Breast epithelium (tissue), 4 donors: ENCODE measurements at regions not wholly inside any gene's neighbourhood (a gene's known extent, or its start where the extent isn't known, plus 50 kb on each side); places are given as distances from the start of the nearest gene placed in this dataset.

Experiments
- DNase-seq, 2 donors: peaks; one replicate each; pipeline ENCODE4 v3.0.0-alpha.2; 2019; ENCODE audit warnings: low spot score in 2 of 2
- H3K27ac ChIP-seq, 2 donors: fragments of 200-600 bp; sonication (generic) in 1 of 2; one replicate each; pipeline ENCODE4 v1.5.1; 2016 to 2019; ENCODE audit warnings: mild to moderate bottlenecking in 1 of 2
- H3K27me3 ChIP-seq, 2 donors: fragments of 200-600 bp; sonication (generic) in 1 of 2; one replicate each; pipeline versions ENCODE4 v1.5.1 to v1.6.0; 2017 to 2019; ENCODE audit warnings: control low read depth in 1 of 2, mild to moderate bottlenecking in 1 of 2
- H3K36me3 ChIP-seq: fragments of 200-600 bp; one replicate; pipeline ENCODE4 v1.5.1; 2019
- H3K4me1 ChIP-seq, 2 donors: fragments of 200-600 bp; sonication (generic); one replicate each; pipeline ENCODE4 v1.5.1; 2016 to 2019; ENCODE audit warnings: control low read depth in 1 of 2
- H3K4me3 ChIP-seq, 3 donors: fragments of 200-600 bp; sonication (generic); 1 replicate in 2 of 3; 2 replicates in 1 of 3; pipeline ENCODE4 v1.5.1; 2016 to 2019; ENCODE audit warnings: mild to moderate bottlenecking in 3 of 3, moderate library complexity in 2 of 3
- H3K9me3 ChIP-seq, 2 donors: fragments of 200-600 bp; sonication (generic) in 1 of 2; one replicate each; pipeline ENCODE4 v1.5.1; 2016 to 2019; ENCODE audit warnings: control low read depth in 1 of 2
- POLR2A ChIP-seq: fragments of 450-650 bp; IDR thresholded peaks from one replicate; pipeline ENCODE4 v1.6.1; 2016; ENCODE audit warnings: antibody characterized with exemption, mild to moderate bottlenecking, moderate library complexity
- POLR2AphosphoS5 ChIP-seq, 3 donors: sonication (generic); formaldehyde crosslinking; IDR thresholded peaks; one replicate each; pipeline ENCODE4 v1.6.1; 2017; ENCODE audit warnings: antibody characterized with exemption in 3 of 3
- intact Hi-C: fragments of 100-400 bp; cut with DNase I; formaldehyde crosslinking; loops from one replicate; pipeline ENCODE4 v1.15.1; 2023; ENCODE audit warnings: low total_unique reads
- TF ChIP-seq, protein P1 (sequence below), 3 donors: fragments of 450-650 bp; IDR thresholded peaks; one replicate each; pipeline ENCODE4 v1.5.1; 2016 to 2017; ENCODE audit warnings: antibody characterized with exemption in 3 of 3, mild to moderate bottlenecking in 3 of 3, moderate library complexity in 3 of 3

GRCh38 chr7:35552691-35553090 is 142.2 kb downstream of the HERPUD2 start:
- Histone ChIP-seq H3K27me3 (no peaks in the 10 kb centered on the region), H3K27ac (no peak overlapping the region), H3K9me3 (no peaks in the 10 kb centered on the region), H3K4me3 (no peak overlapping the region), H3K36me3 (no peaks in the 10 kb centered on the region), H3K4me1 (no peaks in the 10 kb centered on the region)
- intact Hi-C loops, result no loop called here
- no peak for DNase-seq
- TF ChIP-seq POLR2A (no peak), POLR2AphosphoS5 (IDR thresholded peaks at IDR 0.05) (no peak)
- TF ChIP-seq, protein P1, sequence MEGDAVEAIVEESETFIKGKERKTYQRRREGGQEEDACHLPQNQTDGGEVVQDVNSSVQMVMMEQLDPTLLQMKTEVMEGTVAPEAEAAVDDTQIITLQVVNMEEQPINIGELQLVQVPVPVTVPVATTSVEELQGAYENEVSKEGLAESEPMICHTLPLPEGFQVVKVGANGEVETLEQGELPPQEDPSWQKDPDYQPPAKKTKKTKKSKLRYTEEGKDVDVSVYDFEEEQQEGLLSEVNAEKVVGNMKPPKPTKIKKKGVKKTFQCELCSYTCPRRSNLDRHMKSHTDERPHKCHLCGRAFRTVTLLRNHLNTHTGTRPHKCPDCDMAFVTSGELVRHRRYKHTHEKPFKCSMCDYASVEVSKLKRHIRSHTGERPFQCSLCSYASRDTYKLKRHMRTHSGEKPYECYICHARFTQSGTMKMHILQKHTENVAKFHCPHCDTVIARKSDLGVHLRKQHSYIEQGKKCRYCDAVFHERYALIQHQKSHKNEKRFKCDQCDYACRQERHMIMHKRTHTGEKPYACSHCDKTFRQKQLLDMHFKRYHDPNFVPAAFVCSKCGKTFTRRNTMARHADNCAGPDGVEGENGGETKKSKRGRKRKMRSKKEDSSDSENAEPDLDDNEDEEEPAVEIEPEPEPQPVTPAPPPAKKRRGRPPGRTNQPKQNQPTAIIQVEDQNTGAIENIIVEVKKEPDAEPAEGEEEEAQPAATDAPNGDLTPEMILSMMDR (IDR thresholded peaks at IDR 0.05), result no peak

- Histone ChIP-seq H3K9me3 (no peaks in the 10 kb centered on the region), H3K36me3 (no peaks in the 10 kb centered on the region), H3K4me3 (no peak overlapping the region), H3K4me1 (no peaks in the 10 kb centered on the region), H3K27ac (no peak overlapping the region), H3K27me3 (no peaks in the 10 kb centered on the region)
- no peak for DNase-seq
- intact Hi-C loops, result no loop called here
- TF ChIP-seq, protein P1 (IDR thresholded peaks at IDR 0.05), result no peak
- no peak for TF ChIP-seq POLR2AphosphoS5 (IDR thresholded peaks at IDR 0.05)
- no peak for TF ChIP-seq POLR2A
These were observed 143.4 kb downstream of the HERPUD2 start for GRCh38 chr7:35551321-35552081.

DNA sequence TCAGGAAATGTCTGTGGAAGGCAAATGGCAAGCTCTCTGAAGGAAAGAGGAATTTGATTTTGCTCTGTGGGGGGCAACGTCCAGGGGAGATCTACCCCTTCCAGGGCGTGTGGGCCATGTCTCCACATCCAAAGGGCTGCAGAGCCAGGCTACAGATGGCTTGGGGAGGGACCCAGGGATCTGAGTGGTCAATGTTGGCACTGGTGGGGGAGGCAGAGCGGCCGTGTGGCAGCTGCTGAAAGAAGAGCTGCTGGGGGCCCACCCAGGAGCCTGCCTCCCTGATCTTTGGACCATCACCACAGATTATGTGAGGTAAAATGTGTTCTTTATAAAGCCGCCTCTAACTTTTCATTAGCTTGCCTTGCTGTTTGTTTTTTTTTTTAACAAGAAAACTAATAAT is 144.1 kb downstream of the HERPUD2 start:
- H3K4me3 ChIP-seq, result no peak overlapping the region
- H3K4me1 ChIP-seq, result no peaks in the 10 kb centered on the region
- TF ChIP-seq POLR2AphosphoS5 (IDR thresholded peaks at IDR 0.05), result no peak
- no peak for TF ChIP-seq POLR2A
- TF ChIP-seq, protein P1 (IDR thresholded peaks at IDR 0.05), result no peak
- intact Hi-C loops, result no loop called here
- H3K27ac ChIP-seq, result no peak overlapping the region
- H3K36me3 ChIP-seq, result no peaks in the 10 kb centered on the region
- no peaks in the 10 kb centered on the region for H3K27me3 ChIP-seq
- no peak for DNase-seq
- H3K9me3 ChIP-seq, result no peaks in the 10 kb centered on the region

DNA sequence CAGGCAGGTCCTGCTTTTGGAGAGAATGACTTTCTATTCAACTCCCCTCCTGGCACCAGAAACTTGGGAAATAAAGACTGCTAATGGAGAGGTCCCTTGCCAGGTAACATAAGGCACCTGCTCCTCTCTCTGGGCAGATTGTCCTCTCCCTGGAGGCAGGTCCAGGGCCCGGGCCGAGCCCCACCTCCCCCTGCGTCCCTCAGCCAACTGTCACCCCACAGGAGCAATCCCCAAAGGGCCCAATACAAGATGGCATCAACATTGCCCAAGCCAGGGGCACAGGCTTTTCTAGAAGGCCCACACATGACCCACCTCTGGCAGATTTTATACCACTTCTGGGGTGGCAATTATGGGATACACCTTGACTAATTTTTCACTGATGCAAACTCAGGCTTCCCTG is 145.2 kb downstream of the HERPUD2 start:
- intact Hi-C loops, result no loop called here
- no peaks in the 10 kb centered on the region for H3K36me3 ChIP-seq
- no peaks in the 10 kb centered on the region for H3K4me1 ChIP-seq
- no peak overlapping the region for H3K4me3 ChIP-seq
- TF ChIP-seq POLR2A (no peak), POLR2AphosphoS5 (IDR thresholded peaks at IDR 0.05) (no peak)
- TF ChIP-seq, protein P1 (IDR thresholded peaks at IDR 0.05), result no peak
- no peak for DNase-seq
- no peak overlapping the region for H3K27ac ChIP-seq
- H3K27me3 ChIP-seq, result no peaks in the 10 kb centered on the region
- H3K9me3 ChIP-seq, result no peaks in the 10 kb centered on the region

DNA sequence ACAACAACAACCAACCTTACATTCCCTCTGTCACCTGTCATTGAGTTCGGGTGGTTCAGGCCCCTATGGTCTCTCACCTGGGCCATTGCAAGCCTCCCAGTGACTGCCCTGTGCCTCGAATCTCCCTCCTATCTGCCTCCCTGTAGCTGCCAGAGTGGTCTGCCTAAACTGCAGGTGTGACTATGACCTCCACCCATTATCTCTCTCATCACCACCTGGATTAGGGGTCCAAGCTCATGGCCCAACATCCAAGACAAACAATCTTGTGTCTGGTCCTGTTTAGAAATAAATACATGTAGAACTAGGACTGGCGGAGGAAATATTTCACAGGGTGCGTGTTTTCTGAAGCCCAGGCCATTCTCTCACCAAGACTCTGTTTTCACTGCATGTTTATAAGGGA is 146.6 kb downstream of the HERPUD2 start:
- H3K9me3 ChIP-seq, result no peaks in the 10 kb centered on the region
- no peaks in the 10 kb centered on the region for H3K27me3 ChIP-seq
- no peaks in the 10 kb centered on the region for H3K4me1 ChIP-seq
- no peak for DNase-seq
- H3K4me3 ChIP-seq, result no peak overlapping the region
- no peaks in the 10 kb centered on the region for H3K36me3 ChIP-seq
- intact Hi-C loops, result no loop called here
- H3K27ac ChIP-seq, result no peak overlapping the region
- TF ChIP-seq, protein P1 (IDR thresholded peaks at IDR 0.05), result no peak
- TF ChIP-seq POLR2A (no peak), POLR2AphosphoS5 (IDR thresholded peaks at IDR 0.05) (no peak)
